ENCODE measurements at regions not wholly inside any gene's neighbourhood (a gene's known extent, or its start where the extent isn't known, plus 50 kb on each side); places are given as distances from the start of the nearest gene placed in this dataset.
"Not testable (repeated sequence)": the region's sequence is repeated elsewhere in the genome, so short reads cannot be mapped to it uniquely, and the experiment has no call there.

DNA sequence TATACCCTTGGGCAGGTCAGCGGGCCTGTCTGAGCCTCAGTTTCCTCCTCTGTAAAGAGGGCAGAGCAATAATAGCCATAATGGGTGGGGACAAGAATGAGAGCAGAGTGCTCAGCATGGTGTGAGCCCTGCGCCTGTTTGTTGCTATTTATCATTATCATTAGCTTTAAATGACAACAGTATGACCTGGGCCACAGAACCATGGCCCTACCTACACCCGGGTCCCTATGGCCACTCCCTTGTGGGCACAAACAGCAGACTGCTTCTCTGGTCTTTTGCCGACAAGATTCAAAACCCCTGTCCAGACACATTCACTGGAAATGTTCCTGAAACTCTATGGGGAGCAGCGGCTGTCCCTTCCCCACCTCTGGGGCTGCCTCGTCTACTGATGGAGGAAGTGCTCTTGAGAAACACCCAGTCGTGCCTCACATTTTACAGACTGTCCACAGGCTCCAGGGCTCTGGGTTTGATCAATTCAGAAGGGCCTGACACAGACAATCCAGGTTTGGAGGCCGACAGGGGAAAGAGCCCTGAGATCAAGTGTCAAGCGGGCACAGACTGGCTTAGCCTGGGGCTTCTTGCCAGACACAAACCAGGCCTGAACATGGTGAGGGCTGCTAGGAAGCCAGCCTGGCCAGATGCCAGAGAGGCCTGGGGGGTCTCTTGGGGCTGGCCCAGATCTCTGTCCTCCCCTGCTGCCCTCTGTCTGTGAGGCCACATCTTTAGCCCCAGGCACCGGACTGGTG, 112.5 kb upstream of the CD82 start:
- no peak for DNase-seq (ENCODE audit: low spot score)

GRCh38 chr11:44453871-44454270, 111.6 kb upstream of the CD82 start:
- no peak for DNase-seq (ENCODE audit: low spot score)

DNA sequence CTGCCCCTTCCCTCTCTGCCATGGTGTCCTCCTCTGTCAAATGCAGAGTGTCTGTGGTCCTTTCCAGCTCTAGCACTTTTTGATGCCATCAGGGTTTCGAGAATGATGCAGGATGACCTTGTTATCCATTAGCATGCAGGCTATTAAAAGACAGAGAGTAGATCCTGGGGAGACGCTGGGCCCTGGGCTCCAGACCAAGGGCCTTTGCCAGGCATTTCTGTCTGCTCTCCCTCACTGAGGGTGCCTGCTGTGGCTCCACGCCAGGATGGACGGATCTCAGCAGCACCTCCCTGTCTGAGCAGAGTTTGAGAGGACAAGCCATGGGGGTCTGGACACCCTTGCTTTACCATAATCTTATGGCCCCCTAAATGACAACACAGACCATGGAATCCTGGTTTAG, 110.8 kb upstream of the CD82 start:
- no peak for DNase-seq (ENCODE audit: low spot score)

DNA sequence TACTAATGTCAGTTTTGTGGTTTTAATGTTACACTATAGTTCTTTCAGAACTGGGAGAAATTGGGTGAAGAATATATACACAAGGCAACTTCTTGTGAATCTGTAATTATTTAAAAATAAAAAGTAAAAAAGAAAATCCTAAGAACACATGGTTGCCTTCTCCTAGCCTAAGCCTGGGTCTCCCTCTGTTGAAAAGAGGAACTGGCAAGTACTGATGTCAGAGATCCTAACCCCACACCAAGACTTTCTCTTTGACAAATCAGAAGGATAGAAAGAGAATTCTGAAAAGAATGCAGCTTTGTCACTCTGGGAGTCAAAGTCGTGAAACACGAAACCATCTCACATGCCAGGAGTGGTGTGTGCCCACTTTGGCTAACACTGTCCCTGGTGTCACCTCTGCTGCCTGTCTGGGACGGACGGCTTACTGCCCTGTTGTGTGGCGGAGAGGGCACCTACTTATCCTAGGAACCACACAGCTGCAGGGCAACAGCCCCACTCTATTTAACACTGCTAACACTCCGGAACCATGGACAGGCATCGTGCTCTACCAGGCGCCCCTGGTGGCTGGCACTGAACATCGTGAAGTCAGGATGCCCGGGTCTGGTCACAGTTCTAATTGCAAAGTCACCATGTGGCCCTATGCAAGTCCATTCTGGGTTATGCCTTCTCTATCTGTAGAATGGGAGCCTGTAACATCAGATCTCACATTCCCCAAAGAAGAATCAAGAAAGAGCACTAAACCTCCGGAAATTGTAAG, 108.7 kb upstream of the CD82 start:
- DNase-seq (ENCODE audit: low spot score): no peak

DNA sequence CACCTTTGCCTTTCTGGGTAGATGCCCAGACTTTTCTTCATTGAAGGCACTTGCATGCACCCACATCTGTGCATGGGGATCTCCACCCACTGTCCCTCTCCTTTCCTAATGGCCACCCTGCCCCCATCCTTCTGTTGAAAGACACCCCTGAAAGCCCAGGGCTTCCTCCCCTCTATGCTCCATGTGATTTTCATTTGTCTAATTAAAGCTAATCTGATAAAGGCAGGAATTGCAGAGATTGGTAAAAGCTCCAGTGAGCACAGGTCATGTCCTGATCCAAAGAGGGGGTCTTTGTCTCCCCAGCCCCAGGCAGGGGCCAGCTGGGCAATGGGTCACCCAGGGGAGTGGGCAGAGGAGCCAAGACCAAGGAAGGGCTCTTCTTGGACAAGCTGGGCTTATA, 107.6 kb upstream of the CD82 start:
- DNase-seq (ENCODE audit: low spot score): no peak

DNA sequence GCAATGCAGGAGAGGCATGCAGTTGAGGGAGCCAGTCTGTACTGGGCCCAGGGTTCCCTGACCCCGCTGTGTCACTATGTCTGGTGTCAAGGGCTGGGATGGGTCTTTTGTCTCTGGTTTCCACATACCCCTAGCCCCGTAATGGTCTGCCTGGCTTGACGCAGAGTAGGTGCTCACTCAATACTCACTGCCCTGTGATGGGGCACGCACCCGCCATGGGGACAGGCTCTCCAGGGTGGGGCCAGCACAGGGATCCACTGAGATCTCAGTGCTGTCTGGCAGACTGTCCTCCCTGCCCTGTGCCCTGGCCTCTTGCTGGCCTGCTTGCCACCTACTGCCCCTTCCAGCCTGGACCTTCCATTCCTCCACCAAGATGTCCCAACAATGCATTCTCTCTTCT, 101.7 kb upstream of the CD82 start:
- no peak for DNase-seq (ENCODE audit: low spot score)

DNA sequence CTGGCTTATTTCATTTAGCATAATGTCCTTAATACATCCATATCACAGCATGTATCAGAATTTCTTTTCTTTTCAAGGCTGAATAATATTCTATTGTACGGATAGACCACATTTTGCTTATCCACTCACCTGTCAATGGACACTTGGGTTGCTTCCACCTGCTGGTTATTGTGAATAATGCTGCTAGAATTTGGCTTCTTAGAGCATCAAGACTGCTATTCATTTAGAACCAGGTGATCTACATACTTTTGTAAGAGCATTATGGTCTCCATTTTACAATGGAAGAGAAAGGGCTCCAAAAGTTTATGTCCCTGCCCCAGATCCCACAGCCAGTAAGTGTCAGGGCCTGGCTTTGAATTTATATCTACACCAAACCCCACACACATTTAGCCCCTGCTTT, 100.7 kb upstream of the CD82 start:
- DNase-seq (ENCODE audit: low spot score): no peak

- peak; percentile 53 for DNase-seq (ENCODE audit: low spot score)
Measured at GRCh38 chr11:44466531-44467205, 98.8 kb upstream of the CD82 start.

- no peak for DNase-seq (ENCODE audit: low spot score)
Measured at GRCh38 chr11:44467413-44467812, 98.0 kb upstream of the CD82 start.

- no peak for DNase-seq (ENCODE audit: low spot score)
Measured at GRCh38 chr11:44467931-44468330, 97.5 kb upstream of the CD82 start.

- DNase-seq (ENCODE audit: low spot score): no peak
Measured at GRCh38 chr11:44468345-44468988, 97.0 kb upstream of the CD82 start.

- DNase-seq (ENCODE audit: low spot score): no peak
Measured at GRCh38 chr11:44469412-44469811, 96.1 kb upstream of the CD82 start.

DNA sequence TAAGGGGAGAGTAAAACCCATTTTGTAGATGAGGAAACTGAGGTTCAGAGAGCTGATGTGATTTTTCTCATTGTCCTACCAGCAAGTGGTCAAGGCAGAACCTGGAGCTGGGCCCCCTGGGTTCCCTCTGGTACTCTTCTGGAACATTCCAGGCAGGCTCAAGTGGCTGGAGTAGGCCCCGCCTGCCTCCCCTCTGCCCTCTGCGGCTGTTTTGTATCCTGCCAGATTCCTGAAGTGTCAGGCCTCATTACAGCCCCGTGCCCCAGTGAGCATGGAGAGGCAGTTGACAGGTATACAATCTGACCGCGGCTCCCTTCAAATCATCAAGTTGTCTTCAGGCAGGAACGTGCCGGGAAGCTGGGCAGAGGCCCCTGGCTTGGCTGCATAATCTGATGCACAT, 94.6 kb upstream of the CD82 start:
- DNase-seq (ENCODE audit: low spot score): no peak

GRCh38 chr11:44471603-44472002, 93.9 kb upstream of the CD82 start:
- no peak for DNase-seq (ENCODE audit: low spot score)

DNA sequence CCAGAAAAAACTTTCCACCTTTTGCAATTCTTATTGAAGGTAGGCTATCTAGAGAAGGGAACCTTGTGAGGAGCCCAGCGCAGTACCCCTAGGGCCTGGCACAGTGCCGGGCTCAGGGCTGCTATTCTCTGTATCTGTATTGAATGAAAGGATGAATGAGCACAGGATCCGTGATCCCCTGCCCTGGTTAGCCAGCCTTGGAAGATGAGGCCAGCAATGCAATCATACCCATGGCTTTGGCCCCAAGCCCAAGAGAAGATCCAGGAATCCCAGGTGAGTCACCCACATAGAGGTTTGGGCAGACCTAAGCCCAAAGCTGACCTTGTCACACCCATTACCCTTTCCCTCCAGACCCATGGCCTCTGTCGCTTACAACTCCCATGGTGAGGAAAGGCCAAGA, 92.5 kb upstream of the CD82 start:
- DNase-seq (ENCODE audit: low spot score): no peak

GRCh38 chr11:44474702-44475101, 90.8 kb upstream of the CD82 start:
- DNase-seq (ENCODE audit: low spot score): no peak

GRCh38 chr11:44475114-44475686, 90.3 kb upstream of the CD82 start:
- DNase-seq (ENCODE audit: low spot score): no peak

DNA sequence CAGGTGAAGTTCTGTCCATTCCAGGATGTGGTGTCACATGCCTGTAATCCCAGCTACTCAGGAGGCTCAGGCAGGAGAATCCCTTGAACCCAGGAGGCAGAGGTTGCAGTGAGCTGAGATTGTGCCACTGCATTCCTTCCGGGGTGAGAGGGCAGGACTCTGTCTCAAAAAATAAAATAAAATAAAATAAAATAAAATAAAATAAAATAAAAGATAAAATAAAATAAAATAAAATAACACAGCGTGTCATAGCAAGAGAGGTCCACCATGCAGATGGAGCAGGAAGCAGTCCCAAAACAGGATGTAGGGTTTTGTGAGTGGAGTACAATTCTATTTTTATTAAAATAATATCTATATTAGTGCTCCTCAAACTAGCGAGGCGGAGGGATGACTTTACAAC, 83.1 kb upstream of the CD82 start:
- DNase-seq (ENCODE audit: low spot score): not testable (repeated sequence)

GRCh38 chr11:44483919-44484610, 81.4 kb upstream of the CD82 start:
- DNase-seq (ENCODE audit: low spot score): no peak

DNA sequence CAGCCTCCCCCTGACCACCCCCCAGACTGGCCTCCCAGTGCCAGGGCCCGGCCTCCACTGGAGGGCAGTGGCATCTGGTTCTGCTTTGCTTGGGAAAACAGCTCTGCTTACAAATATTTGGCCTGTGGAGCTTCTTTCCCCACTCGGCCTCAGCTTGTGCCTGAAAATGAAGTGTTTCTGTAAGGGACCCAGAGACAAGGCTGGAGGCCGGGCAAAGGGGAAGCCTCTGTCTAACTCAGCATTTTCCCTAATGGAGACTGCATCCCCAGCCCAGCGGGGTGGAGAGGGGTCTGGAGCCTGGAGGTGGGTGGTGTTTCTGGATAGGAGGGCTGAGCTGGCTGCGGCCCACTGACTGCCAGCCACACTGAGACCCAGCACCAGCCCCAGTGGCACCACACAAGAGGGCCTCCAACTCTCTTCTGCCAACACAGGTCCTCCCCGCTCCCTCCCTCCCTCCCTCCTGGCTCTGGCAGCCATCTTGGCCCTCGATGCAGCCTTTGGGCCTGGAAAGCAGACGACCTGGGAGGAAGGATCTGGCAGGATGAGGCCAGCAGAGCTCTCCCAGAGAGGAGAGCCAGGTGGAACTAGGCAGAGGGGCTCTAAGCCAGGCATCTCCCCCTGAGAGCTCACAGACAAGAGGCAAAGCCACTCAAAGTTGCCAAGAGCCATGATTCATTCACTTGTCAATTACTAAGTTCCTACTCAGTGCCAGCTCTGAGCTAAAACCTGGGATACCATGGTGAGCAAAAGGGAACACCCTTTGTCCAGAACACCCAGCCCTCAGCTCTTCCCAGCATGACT, 77.1 kb upstream of the CD82 start:
- DNase-seq (ENCODE audit: low spot score): no peak

- no peak for DNase-seq (ENCODE audit: low spot score)
Measured at GRCh38 chr11:44493383-44493782, 72.1 kb upstream of the CD82 start.
